OCI-LY1 (cell line): ENCODE measurements at regions not wholly inside any gene's neighbourhood (a gene's known extent, or its start where the extent isn't known, plus 50 kb on each side); places are given as distances from the start of the nearest gene placed in this dataset.

Source experiments
- H2AFZ ChIP-seq: fragments of 200-600 bp; sonication (generic), shearing (Covaris generic); 2 replicates; pipeline ENCODE4 v1.6.0; 2014; ENCODE audit warnings: antibody characterized with exemption, mild to moderate bottlenecking, low read length
- H3F3A ChIP-seq: fragments of 200-600 bp; sonication (generic), shearing (Covaris generic); 2 replicates; pipeline ENCODE4 v1.6.0; 2014; ENCODE audit warnings: mild to moderate bottlenecking, antibody characterized with exemption, low read length, moderate library complexity; ENCODE audit not compliant: insufficient read depth
- H3K27ac ChIP-seq: fragments of 200-600 bp; sonication (generic); 2 replicates; pipeline ENCODE4 v1.5.1; 2014; ENCODE audit warnings: low read length, mixed run types, mild to moderate bottlenecking, low read depth; ENCODE audit not compliant: poor library complexity, severe bottlenecking
- H3K27me3 ChIP-seq: fragments of 200-600 bp; sonication (generic); 2 replicates; pipeline ENCODE4 v1.6.0; 2014; ENCODE audit warnings: antibody characterized with exemption, mild to moderate bottlenecking, low read length, moderate library complexity; ENCODE audit not compliant: insufficient read depth
- H3K36me3 ChIP-seq: fragments of 200-600 bp; sonication (generic); 2 replicates; pipeline ENCODE4 v1.6.1; 2014; ENCODE audit warnings: mild to moderate bottlenecking, antibody characterized with exemption, low read length, moderate library complexity, mixed read lengths; ENCODE audit not compliant: insufficient read depth
- H3K4me1 ChIP-seq: fragments of 200-600 bp; sonication (generic); 2 replicates; pipeline ENCODE4 v1.5.1; 2014; ENCODE audit warnings: mild to moderate bottlenecking, low read length, moderate library complexity; ENCODE audit not compliant: insufficient read depth, severe bottlenecking
- H3K4me2 ChIP-seq: fragments of 200-600 bp; sonication (generic), shearing (Covaris generic); 2 replicates; pipeline ENCODE4 v1.6.1; 2014; ENCODE audit warnings: low read length
- H3K4me3 ChIP-seq: fragments of 200-600 bp; sonication (generic); 2 replicates; pipeline ENCODE4 v1.5.1; 2014; ENCODE audit warnings: low read length, low read depth, mild to moderate bottlenecking, mixed read lengths; ENCODE audit not compliant: poor library complexity, severe bottlenecking
- H3K79me2 ChIP-seq: fragments of 200-600 bp; shearing (Covaris generic); 2 replicates; pipeline ENCODE4 v1.6.1; 2016; ENCODE audit warnings: mixed run types, low read length, mixed read lengths; ENCODE audit not compliant: insufficient read depth
- H3K9ac ChIP-seq: fragments of 200-600 bp; sonication (generic), shearing (Covaris generic); 2 replicates; pipeline ENCODE4 v1.6.1; 2014; ENCODE audit warnings: mild to moderate bottlenecking, low read length, mixed read lengths
- H3K9me2 ChIP-seq: fragments of 200-600 bp; sonication (generic), shearing (Covaris generic); 2 replicates; pipeline ENCODE4 v1.6.1; 2014; ENCODE audit warnings: low read depth, mild to moderate bottlenecking, low read length, mixed read lengths
- H3K9me3 ChIP-seq: fragments of 200-600 bp; shearing (Covaris generic); 2 replicates; pipeline ENCODE4 v1.6.1; 2014; ENCODE audit warnings: low read length, mixed read lengths
- H4K20me1 ChIP-seq: fragments of 200-600 bp; sonication (generic), shearing (Covaris generic); 2 replicates; pipeline ENCODE4 v1.6.0; 2016; ENCODE audit warnings: mild to moderate bottlenecking, low read length; ENCODE audit not compliant: insufficient read depth
- EZH2 ChIP-seq: fragments of 200-600 bp; sonication (generic), shearing (Covaris generic); IDR thresholded peaks from 2 replicates; pipeline ENCODE4 v1.8.0; 2017; ENCODE audit warnings: borderline replicate concordance, mixed run types, mild to moderate bottlenecking, antibody characterized with exemption, low read length, moderate library complexity, mixed read lengths
- TF ChIP-seq, protein P1 (sequence below): fragments of 200-600 bp; sonication (generic), shearing (Covaris generic); IDR thresholded peaks from 2 replicates; pipeline ENCODE4 v1.5.1; 2017; ENCODE audit warnings: mild to moderate bottlenecking, antibody characterized with exemption, low read length, moderate library complexity, mixed read lengths

DNA sequence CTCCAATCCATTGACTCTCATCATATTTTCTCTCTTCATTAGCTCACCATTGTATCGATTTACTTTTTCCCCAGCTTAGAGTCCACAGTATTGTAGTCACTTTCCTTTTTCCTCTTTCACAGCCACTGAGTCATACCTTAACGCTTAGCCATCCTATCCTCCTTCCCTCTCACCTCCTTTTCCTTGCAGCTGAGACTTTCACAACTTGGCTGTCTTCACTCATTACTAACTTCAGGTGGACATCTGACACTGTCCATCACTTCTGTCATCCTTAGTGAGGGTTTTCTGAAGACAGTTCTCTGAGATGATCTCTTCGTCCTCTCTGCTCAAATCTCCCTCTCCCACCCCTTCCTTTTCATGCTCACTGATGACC, 70.5 kb upstream of the ESX1 start:
- TF ChIP-seq, protein P1, sequence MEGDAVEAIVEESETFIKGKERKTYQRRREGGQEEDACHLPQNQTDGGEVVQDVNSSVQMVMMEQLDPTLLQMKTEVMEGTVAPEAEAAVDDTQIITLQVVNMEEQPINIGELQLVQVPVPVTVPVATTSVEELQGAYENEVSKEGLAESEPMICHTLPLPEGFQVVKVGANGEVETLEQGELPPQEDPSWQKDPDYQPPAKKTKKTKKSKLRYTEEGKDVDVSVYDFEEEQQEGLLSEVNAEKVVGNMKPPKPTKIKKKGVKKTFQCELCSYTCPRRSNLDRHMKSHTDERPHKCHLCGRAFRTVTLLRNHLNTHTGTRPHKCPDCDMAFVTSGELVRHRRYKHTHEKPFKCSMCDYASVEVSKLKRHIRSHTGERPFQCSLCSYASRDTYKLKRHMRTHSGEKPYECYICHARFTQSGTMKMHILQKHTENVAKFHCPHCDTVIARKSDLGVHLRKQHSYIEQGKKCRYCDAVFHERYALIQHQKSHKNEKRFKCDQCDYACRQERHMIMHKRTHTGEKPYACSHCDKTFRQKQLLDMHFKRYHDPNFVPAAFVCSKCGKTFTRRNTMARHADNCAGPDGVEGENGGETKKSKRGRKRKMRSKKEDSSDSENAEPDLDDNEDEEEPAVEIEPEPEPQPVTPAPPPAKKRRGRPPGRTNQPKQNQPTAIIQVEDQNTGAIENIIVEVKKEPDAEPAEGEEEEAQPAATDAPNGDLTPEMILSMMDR, result no peak
- TF ChIP-seq EZH2, result no peak
- H2AFZ ChIP-seq, result no peak overlapping the region
- no peak overlapping the region for H3K4me2 ChIP-seq
- H3K36me3 ChIP-seq, result no peaks in the 10 kb centered on the region
- no peaks in the 10 kb centered on the region for H4K20me1 ChIP-seq
- H3K4me3 ChIP-seq, result no peak overlapping the region
- H3K79me2 ChIP-seq, result no peaks in the 10 kb centered on the region
- no peaks in the 10 kb centered on the region for H3K27me3 ChIP-seq
- no peak overlapping the region for H3K27ac ChIP-seq
- no peaks in the 10 kb centered on the region for H3K9me2 ChIP-seq
- H3F3A ChIP-seq, result no peaks in the 10 kb centered on the region
- H3K9ac ChIP-seq, result no peak overlapping the region
- no peaks in the 10 kb centered on the region for H3K9me3 ChIP-seq
- no peaks in the 10 kb centered on the region for H3K4me1 ChIP-seq

DNA sequence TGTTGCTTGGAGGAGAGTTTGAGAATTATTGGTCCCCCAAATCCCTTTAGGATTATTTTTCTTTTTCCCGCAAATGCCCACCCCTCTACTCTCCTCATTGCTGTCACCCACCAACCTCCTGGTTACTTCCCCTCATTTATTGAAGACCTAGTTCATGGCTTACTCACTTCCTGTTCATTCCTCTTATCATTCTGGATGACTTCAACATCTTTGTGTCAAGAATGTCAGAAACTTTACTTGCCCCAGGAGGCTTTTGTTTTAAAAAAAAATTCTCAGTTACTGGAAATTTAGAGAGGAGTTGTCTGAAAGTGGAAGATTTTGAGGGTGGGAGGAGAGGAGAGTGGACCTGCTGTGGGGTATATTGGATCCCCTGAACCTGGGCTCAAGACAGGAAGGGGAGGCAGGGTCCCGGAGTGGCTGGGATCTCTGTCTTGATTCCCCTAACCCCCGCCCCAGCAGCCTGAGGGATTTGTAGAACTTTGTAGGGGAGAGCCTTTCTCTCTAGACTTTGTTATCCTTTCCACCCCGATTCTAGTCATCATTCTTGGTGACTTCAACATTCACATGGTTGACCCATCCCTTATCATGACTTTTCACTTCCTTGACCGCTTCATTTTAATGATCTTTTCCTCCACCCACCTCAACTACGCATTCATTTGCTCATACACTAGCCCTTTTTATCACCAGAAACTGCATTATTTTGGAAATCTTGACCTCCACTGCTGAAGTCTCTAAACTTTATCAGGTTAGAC, 69.9 kb upstream of the ESX1 start:
- Histone ChIP-seq H3K79me2 (no peaks in the 10 kb centered on the region), H4K20me1 (no peaks in the 10 kb centered on the region), H3K27me3 (no peaks in the 10 kb centered on the region), H3K4me2 (no peak overlapping the region), H3F3A (no peaks in the 10 kb centered on the region), H3K36me3 (no peaks in the 10 kb centered on the region), H3K4me1 (no peaks in the 10 kb centered on the region), H3K27ac (no peak overlapping the region), H3K9me2 (no peaks in the 10 kb centered on the region), H3K9ac (no peak overlapping the region), H2AFZ (no peak overlapping the region), H3K9me3 (no peaks in the 10 kb centered on the region), H3K4me3 (no peak overlapping the region)
- TF ChIP-seq, protein P1, result no peak
- TF ChIP-seq EZH2, result no peak

DNA sequence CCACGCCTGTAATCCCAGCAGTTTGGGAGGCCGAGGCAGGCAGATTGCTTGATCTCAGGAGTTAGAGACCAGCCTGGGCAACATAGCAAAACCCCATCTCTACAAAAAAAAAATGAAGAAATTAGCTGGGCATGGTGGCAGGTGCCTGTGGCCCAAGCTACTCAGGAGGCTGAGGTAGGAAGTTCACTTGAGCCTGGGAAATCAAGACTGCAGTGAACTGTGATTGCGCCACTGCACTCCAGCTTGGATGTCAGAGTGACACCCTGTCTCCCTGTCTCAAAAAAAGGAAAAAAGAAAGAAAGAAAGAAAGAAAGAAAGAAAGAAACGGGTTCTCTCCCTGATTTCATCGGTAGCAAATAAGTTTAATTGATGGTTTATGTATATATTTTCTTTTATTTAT, 64.6 kb upstream of the ESX1 start:
- no peak overlapping the region for H3K4me2 ChIP-seq

More for the DNA sequence above, 64.6 kb upstream of the ESX1 start:
- Histone ChIP-seq H4K20me1 (no peaks in the 10 kb centered on the region), H3K27ac (no peak overlapping the region), H3K9me3 (no peaks in the 10 kb centered on the region), H2AFZ (no peak overlapping the region), H3K9me2 (no peaks in the 10 kb centered on the region), H3K36me3 (no peaks in the 10 kb centered on the region), H3F3A (no peaks in the 10 kb centered on the region), H3K27me3 (no peaks in the 10 kb centered on the region), H3K79me2 (no peaks in the 10 kb centered on the region), H3K4me1 (no peaks in the 10 kb centered on the region), H3K9ac (no peak overlapping the region), H3K4me3 (no peak overlapping the region)
- TF ChIP-seq EZH2, result no peak
- TF ChIP-seq, protein P1, result no peak
